ENCODE measurements at regions not wholly inside any gene's neighbourhood (a gene's known extent, or its start where the extent isn't known, plus 50 kb on each side); places are given as distances from the start of the nearest gene placed in this dataset.

DNA sequence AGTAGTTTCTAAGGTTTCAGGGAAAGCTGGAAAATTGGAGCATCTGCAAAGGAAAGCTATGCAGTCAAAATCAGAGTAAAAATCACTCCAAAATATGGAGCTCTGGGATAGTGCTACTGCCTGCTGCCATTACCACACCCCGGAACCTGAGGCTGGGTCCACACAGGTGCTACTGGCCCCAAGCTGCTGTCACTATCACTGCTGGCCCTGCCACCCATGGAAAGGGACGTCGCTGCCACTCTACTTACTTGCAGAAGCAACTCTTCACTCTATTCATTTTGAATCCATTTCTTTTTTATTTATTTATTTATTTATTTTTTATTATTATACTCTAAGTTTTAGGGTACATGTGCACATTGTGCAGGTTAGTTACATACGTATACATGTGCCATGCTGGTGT is 60.3 kb upstream of the RGS18 start:
- TF ChIP-seq CTCF (optimal IDR thresholded peaks at IDR 0.05 in 1 of 3, IDR thresholded peaks at IDR 0.05 in 1 of 3, conservative IDR thresholded peaks at IDR 0.05 in 1 of 3; ENCODE audit: extremely low read depth in 1 of 3, insufficient read depth in 2 of 3, low read length in 3 of 3) (no peak), EZH2 (IDR thresholded peaks at IDR 0.05; ENCODE audit: low read length) (no peak)

Data from keratinocyte (primary cell).